T47D (cell line): ENCODE measurements at regions not wholly inside any gene's neighbourhood (a gene's known extent, or its start where the extent isn't known, plus 50 kb on each side); places are given as distances from the start of the nearest gene placed in this dataset.
"Not testable (repeated sequence)": the region's sequence is repeated elsewhere in the genome, so short reads cannot be mapped to it uniquely, and the experiment has no call there.

Source experiments
- DNase-seq, 2 experiments: peaks; one replicate each; pipeline versions ENCODE4 v3.0.0 to v3.0.0-alpha.2; 2011 to 2012; ENCODE audit warnings: low read depth in 1 of 2, low spot score in 1 of 2
- JUND ChIP-seq: IDR thresholded peaks from 2 replicates; pipeline ENCODE4 v1.6.1; 2012; ENCODE audit warnings: low read depth
- in situ Hi-C: cut with HindIII; loops from 2 replicates; pipeline ENCODE4 v1.10.0; 2016; ENCODE audit warnings: low sequenced_read_pairs, low pct_unique_long_range_greater_than_20kb

DNA sequence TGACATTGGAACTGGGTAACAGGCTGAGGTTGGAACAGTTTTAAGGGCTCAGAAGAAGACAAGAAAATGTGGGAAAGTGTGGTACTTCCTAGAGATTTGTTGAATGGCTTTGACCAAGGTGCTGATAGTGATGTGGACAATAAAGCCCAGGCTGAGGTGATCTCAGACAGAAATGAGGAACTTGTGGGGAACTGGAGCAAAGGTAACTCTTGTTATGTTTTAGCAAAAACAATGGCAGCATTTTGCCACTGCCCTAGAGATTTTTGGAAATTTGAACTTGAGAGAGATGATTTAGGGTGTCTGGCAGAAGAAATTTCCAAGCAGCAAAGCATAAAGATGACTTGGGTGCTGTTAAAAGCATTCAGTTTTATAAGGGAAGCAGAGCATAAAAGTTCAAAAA lies 474.7 kb upstream of the ADGRB3 start:
- no peak for DNase-seq
- in situ Hi-C loops, result no loop called here
- TF ChIP-seq JUND, result no peak

DNA sequence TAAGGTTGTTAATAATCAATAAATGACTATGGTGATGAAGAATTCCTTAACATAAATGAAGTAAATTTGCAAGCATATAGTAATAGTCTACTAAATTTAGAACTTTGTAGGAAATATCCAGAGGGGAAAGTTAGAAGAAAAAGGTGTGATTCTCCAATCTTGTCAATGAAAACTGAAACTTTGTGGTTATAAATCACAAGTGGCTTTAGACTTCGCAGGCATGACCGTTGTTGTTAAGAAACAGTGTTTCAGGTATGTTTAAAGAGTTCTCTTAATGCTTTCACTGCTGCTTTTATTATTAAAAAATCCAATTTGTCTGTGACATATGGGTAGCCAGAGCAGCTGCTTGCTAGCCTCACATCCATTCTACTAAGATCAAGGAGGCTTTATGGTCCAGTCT lies 475.6 kb upstream of the ADGRB3 start:
- no peak for DNase-seq
- in situ Hi-C loops, result no loop called here
- TF ChIP-seq JUND, result no peak

DNA sequence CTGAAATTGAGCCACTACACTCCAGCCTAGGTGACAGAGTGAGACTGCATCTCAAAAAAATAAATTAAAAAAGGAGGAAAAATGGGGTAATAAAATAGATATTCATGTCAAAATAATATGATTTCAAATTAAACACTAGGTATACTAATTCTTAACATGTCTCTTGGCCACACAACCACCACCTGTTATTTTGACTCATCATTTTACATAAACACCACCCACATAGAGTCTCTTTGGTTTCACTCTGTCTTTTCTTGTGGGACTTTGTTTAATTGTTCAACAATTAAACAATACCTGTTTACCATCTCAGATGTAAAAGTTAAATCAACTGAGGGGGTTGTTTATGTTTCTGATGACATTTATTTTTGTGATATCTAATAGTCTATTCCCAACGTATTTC lies 476.8 kb upstream of the ADGRB3 start:
- in situ Hi-C loops, result no loop called here
- DNase-seq, result no peak
- no peak for TF ChIP-seq JUND

DNA sequence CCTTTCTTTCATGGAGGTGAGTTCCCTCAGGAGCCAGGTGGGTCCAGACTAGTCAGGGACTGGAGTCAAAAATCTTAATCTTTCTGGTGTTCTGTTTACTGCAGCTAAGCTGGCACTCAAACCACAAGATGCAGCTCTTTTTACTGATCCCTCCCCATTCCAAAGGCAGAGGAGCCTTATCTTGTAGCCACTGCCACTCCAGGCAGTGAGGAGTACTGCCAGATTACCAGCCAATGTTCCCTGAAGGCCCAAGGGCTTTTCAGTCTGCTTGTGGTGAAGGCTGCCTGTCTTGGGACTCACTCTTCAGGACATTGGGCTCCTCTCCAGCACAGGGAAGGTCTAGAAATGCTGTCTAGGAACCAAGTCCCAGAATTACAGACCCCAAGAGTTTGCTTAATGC lies 490.4 kb upstream of the ADGRB3 start:
- in situ Hi-C loops, result no loop called here
- TF ChIP-seq JUND, result no peak
- peak in 1 of 2 experiments; percentile 2 for DNase-seq

DNA sequence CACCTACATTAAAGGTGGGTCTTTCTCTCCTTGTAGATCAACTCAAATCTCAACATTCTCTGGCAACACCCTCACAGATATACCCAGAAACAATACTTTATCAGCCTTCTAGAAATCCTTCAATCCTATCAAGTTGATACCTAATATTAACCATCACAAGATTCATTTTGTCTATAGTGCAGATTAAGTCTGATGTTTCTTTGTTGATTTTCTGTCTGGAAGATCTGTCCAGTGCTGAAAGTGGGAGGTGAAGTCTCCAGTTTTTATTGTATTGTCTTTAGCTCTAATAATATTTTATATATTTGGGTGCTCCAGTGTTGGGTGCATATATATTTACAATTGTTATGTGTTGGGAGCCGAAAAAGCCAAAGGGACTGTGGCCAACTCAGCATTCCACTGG lies 493.9 kb upstream of the ADGRB3 start:
- peak in 1 of 2 experiments; percentile 13 for DNase-seq
- in situ Hi-C loops, result no loop called here
- TF ChIP-seq JUND, result no peak

DNA sequence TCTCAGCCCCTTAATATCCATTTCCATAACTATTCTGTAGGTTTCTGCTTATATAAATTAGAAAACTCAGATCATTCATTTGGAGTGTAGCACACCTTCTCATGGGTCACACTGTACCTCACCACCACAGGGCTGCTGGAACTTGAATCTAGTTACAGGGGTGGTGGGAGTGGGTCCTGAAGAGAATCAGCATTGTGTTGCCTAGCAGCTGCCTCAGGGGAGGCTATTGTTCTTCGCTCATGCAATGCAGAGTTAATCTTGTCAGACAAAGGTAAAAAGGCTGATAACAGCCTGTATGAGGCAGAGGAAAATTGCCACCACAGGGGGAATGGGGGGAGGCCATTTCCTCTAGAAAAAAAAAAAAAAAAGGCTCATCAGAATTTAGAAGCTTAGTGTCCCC lies 496.0 kb upstream of the ADGRB3 start:
- TF ChIP-seq JUND, result no peak
- DNase-seq, result no peak
- in situ Hi-C loops, result no loop called here

DNA sequence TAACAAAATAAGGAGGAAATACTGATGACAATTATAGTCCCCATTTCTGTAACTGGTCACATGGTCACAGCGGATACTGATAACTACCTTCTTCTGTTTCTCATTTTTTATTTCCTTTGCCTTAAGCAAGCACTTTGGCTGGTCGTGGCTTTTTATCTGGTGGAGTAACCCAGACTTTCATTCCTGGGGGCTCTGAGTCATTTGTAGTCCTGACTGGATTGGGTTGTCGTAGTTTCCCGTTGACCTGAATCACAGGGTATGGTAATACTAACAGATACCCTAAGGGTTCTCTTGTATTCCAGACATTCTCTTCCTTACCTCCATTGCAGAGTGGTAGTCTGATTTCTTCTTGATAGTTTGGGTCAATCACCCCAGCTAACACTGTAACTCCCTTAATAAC lies 500.3 kb upstream of the ADGRB3 start:
- in situ Hi-C loops, result no loop called here
- no peak for DNase-seq
- no peak for TF ChIP-seq JUND

DNA sequence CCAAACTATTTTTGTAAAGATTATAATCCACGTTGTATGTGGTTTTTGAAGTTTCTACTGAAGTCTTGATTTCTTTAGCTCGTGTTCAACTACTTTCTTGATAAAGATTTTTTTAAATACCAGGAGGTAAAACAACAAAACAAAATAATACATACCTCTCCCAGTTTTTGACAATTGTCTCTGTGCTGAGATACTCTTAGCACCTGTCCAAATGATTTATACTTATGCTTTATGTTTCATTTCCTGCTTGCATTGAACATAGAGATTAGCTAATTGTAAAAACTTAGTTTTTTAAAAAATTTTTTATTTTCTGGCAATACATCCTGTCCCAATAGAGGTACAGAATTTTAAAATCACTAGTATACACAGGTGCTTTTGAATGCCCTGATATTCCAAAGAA lies 506.9 kb upstream of the ADGRB3 start:
- in situ Hi-C loops, result no loop called here
- no peak for DNase-seq
- TF ChIP-seq JUND, result no peak

DNA sequence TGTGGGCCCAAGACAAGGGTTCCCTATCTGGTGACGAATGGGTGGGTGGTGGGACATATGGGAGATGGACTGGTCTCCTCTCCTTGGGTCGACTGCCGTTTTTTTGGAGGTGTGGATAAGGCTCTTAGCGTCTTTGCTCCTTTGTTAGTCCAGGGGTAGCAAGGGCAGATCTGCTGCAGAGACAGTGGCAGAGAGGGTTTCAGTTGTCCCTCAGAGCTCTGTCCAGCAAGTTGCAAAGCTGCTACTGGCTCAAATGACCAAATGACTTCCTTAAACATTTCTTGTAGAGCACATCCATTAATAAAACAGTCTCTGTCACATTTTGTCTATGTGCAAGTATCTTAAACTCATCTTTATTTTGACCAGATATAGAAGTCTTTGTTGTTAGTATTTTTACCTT lies 508.0 kb upstream of the ADGRB3 start:
- in situ Hi-C loops, result no loop called here
- DNase-seq, result peak in 1 of 2 experiments; percentile 2
- TF ChIP-seq JUND, result no peak

DNA sequence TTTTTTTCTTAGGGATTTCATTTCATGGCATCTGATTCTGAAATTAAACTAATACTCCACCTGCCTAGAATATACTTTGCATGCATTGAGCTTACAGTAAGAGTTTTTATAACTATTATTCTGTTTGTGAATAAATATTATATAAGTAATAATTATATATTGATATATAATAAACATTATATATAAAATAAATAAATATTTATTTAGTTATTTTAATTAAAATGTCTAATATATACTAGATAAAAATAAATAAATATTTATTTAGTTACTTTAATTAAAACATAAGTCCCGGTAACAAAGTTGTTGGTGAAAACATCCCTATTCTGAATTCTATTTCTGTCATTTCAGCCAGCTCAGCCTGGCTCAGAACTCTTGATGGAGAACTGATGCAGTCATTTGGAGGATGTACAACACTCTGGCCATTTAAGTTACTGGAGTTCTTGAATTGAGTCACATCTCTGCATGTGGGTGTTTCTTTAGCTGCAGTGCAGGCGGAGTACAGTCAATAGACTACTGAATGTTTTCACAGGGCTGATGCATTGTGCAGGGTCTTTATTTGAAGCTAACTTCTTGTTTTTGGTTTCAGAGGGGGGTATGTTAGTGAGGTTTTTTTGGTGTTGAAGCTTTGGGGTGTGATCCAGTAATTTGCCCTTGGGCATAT lies 508.9 kb upstream of the ADGRB3 start:
- no peak for DNase-seq
- no peak for TF ChIP-seq JUND
- in situ Hi-C loops, result no loop called here

DNA sequence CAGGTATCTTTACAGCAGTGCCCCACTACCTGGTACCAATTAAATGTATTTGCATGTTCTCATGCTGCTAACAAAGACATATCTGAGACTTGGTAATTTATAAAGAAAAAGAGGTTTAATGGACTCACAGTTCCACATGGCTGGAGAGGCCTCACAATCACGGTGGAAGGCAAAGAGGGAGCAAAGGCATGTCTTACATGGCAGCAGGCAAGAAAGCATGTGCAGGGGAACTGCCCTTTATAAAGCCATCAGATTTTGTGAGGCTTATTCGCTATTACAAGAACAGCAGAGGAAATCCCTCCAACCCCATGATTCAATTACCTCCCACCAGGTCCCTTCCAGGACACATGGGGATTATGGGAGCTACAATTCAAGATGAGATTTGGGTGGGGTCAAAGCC lies 512.1 kb upstream of the ADGRB3 start:
- in situ Hi-C loops, DNase-seq: not testable (repeated sequence)

DNA sequence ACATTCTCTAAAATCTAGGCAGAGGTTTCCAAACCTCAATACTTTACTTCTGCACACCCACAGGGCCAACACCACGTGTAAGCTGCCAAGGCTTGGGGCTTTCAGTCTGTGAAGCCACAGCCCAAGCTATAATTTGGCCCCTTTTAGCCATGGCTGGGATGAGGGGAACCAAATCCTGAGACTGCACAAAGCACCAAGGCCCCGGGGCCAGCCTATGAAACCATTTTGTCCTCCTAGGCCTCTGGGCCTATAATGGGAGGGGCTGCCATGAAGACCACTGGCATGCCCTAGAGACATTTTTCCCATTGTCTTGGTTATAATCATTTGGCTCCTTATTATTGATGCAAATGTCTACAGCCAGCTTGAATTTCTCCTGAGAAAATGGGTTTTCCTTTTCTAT lies 513.0 kb upstream of the ADGRB3 start:
- in situ Hi-C loops, result no loop called here

DNA sequence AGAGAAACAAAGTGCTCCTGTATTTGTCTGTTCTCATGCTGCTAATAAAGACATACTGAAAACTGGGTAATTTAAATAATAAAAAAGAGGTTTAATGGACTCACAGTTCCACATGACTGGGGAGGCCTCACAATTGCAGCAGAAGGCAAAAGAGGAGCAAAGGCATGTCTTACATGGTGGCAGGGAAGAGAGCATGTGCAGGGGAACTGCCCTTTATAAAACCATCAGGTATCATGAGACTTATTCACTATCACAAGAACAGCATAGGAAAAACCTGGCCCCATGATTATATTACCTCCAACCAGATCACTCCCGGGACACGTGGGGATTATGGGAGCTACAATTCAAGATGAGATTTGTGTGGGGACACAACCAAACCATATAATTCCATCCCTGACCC lies 514.1 kb upstream of the ADGRB3 start:
- in situ Hi-C loops, DNase-seq: not testable (repeated sequence)

More for the DNA sequence above, 513.0 kb upstream of the ADGRB3 start:
- no peak for TF ChIP-seq JUND
- no peak for DNase-seq

DNA sequence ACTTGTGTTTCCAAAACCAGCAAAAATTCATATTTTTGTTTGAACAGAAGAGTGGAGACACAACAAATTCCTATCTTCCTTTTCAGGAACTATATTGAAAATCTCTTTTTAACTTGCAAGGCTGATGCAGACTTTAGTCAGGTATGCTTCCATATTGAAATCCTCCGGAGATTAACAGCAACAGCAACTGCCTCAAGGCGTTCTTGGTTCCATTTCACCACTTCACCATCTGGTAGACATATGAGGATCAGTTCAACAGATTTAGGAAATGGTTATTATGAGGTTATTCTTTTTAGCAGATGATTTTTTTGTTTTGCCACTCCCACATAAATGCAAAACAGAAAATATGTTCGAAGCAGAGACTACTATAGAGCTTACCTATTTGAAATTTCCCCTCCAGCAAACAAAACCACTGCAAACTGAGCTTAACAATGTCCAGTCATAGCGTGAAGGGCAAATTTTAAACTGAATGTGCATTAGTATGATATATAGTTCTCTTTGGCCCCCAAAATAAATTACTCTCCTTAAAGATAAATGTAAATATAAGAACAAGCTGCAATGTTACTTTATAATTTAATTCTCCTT lies 520.5 kb upstream of the ADGRB3 start:
- DNase-seq, result no peak
- TF ChIP-seq JUND, result no peak
- in situ Hi-C loops, result no loop called here
